OCI-LY3 (cell line): ENCODE measurements at regions not wholly inside any gene's neighbourhood (a gene's known extent, or its start where the extent isn't known, plus 50 kb on each side); places are given as distances from the start of the nearest gene placed in this dataset.

Experiments
- CTCF ChIP-seq: fragments of 200-600, 300-600 bp; sonication (generic); IDR thresholded peaks from 2 replicates; pipeline ENCODE4 v1.5.1; 2014; ENCODE audit warnings: antibody characterized with exemption, low read length, low read depth
- EZH2phosphoT487 ChIP-seq: fragments of 200-600 bp; shearing (Covaris generic); IDR thresholded peaks from 2 replicates; pipeline ENCODE4 v1.6.1; 2018; ENCODE audit warnings: antibody characterized with exemption, mixed run types, low read depth

DNA sequence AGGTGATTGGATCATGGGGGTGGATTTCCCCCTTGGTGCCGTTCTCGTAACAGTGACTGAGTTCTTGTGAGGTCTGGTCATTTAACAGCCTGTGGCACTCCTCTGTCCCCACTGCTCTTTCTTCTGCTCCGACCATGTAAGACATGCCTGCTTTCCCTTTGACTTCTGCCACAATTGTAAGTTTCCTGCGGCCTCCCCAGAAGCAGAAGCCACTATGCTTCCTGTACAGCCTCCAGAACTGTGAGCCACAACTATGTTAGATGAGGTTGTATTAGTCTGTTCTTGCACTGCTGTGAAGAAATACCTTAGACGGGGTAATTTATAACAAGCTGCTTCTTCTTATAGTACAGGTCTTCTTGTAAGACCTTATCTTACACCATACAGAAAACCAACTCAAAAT is 241.7 kb upstream of the KLF14 start:
- TF ChIP-seq CTCF (no peak), EZH2phosphoT487 (no peak)
